GM13977 (cell line): ENCODE measurements at regions not wholly inside any gene's neighbourhood (a gene's known extent, or its start where the extent isn't known, plus 50 kb on each side); places are given as distances from the start of the nearest gene placed in this dataset.

ENCODE experiments used
- DNase-seq: peaks from one replicate; pipeline ENCODE4 v3.0.0; 2012; ENCODE audit warnings: low spot score
- CTCF ChIP-seq: IDR thresholded peaks from 2 replicates; pipeline ENCODE4 v1.5.1; 2012; ENCODE audit warnings: mild to moderate bottlenecking, control low read depth; ENCODE audit not compliant: insufficient read depth; ENCODE audit errors: extremely low read depth, missing control alignments
- in situ Hi-C: fragments of 300-500 bp; cut with MboI; formaldehyde crosslinking; loops from one replicate; pipeline ENCODE4 v1.12.0; 2022; ENCODE audit warnings: low sequenced_read_pairs, low pct_unique_long_range_greater_than_20kb, mixed read lengths, inconsistent platforms; ENCODE audit not compliant: unreplicated experiment

- in situ Hi-C loops: no loop called here
- TF ChIP-seq CTCF: no peak
- no peak for DNase-seq
These were observed 638.7 kb downstream of the ZEB2 start for GRCh38 chr2:143881246-143881645.

- in situ Hi-C loops: no loop called here
- no peak for TF ChIP-seq CTCF
- DNase-seq: no peak
These were observed 641.9 kb downstream of the ZEB2 start for GRCh38 chr2:143877876-143878530.

DNA sequence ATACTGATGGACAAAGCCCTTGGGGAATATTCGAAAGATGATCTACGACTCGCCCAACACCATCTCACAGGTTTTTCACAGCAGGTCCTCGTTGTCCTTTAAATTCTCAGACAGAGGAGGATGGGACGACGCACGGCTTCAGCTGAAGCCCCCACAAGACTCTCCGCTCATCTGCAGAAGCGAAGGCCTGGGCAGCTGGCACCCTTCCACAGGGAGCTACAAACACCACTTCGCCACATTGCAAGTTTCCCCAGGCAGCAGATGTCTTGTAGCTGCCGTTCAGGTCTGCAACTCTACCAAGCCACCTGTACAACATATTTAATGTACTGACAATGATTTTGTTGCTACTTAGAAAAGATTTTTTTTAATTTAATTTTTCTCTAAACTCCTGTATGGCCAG is 642.9 kb downstream of the ZEB2 start:
- DNase-seq: no peak
- no peak for TF ChIP-seq CTCF
- in situ Hi-C loops: no loop called here

DNA sequence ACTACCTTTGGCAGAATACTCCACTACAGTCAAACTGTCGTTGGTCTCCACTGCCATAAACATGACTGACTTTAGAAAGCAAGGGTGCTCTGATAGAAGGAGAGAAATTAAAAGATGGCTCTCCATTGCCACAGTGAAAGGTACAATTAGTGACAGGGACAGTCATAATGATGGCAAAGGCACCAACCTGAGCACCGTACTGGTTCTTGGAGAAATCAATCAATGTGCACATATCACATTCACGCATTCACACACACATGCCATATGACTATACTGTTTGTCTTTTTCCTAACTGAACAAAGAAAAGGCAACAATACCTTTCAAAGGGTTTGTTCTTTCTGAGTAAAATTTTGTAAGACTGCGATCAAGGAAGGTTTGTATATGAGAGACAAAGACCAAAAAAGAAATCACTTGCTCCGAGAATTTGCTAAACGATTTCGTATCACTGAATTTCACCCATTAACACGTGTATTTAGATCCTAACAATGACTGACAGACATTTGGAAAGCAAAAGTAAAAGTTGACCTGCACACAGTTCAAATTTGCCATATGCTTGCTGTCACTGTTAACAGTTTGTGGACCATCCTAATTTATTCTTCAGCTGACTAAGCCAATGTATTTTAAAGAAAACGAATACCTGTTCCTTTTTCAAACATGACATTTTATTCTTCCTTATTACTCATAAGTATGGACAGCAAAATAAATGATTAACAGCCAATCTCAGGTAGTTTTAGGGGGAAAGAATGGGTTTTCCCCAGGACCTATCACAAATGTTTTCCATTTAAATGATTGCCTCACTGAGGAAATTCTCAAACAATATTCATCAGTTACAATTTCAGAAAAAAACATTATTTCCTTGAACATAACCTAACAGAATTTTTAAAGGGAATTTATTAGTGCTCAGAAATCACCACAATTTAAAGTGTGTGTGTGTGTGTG is 644.4 kb downstream of the ZEB2 start:
- no peak for TF ChIP-seq CTCF
- in situ Hi-C loops: no loop called here
- no peak for DNase-seq

DNA sequence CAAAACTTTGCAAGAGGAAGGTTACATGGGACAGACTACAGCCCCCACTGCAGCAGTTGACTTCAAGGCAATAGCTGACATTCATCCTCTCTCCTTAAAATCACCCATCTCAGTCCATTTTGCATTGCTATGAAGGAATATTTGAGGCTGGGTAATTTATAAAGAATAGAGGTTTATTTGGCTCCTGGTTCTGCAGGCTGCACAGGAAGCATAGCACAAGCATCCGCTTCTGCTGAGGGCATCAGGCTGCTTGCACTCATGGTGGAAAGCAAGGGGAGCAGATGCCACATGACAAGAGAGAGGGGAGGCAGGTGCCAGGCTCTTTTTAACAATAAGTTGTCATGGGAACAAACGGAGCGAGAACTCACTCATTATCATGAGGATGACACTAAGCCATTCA is 646.0 kb downstream of the ZEB2 start:
- in situ Hi-C loops: no loop called here
- DNase-seq: no peak
- TF ChIP-seq CTCF: no peak

DNA sequence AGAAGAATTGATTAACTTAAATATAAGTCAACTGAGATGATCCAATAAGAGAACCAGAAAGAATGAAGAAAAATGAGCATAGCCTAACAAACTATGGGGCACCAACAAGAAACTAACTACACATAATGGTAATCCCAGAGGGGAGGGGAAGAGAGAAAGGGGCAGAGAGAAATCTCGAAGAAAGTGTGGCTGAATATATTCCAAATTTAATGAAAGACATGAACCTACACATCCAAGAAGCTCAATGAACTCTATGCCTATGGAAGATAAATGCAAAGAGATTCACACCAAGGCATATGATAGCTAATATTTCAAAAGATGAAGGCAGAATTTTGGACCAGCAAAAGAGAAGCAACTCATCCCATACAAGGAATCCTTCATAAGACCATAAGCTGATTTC is 649.2 kb downstream of the ZEB2 start:
- no peak for DNase-seq
- no peak for TF ChIP-seq CTCF
- in situ Hi-C loops: no loop called here
